ENCODE measurements at regions not wholly inside any gene's neighbourhood (a gene's known extent, or its start where the extent isn't known, plus 50 kb on each side); places are given as distances from the start of the nearest gene placed in this dataset.

- TF ChIP-seq CTCF (conservative IDR thresholded peaks at IDR 0.05 in 1 of 2, IDR thresholded peaks at IDR 0.05 in 1 of 2; ENCODE audit: low read depth in 1 of 2, low read length in 2 of 2) = no peak
- TF ChIP-seq EZH2 (IDR thresholded peaks at IDR 0.05; ENCODE audit: low read length, missing control alignments) = no peak
Measured at GRCh38 chr18:51321696-51322095, 124.2 kb upstream of the MEX3C start.

Measured in fibroblast of lung (primary cell).